H1 (cell line): ENCODE measurements at regions not wholly inside any gene's neighbourhood (a gene's known extent, or its start where the extent isn't known, plus 50 kb on each side); places are given as distances from the start of the nearest gene placed in this dataset.

Source experiments
- CTCF ChIA-PET: fragments of 300-600 bp; sonication (Branson Sonifier 250); formaldehyde crosslinking; loops from one replicate; lab custom pipeline; 2021; ENCODE audit not compliant: partially characterized antibody; lab: Charles Lee
- POLR2A ChIA-PET: fragments of 300-600 bp; sonication (Branson Sonifier 250); formaldehyde crosslinking; loops from one replicate; lab custom pipeline; 2021; ENCODE audit warnings: inconsistent platforms; ENCODE audit not compliant: partially characterized antibody; lab: Charles Lee
- DNase-seq, 2 experiments: peaks; one replicate each; pipeline versions ENCODE4 v3.0.0 to v3.0.0-alpha.2; 2010 to 2022; ENCODE audit warnings: low spot score in 2 of 2, low read depth in 1 of 2, mixed read lengths in 1 of 2
- FAIRE-seq: peaks from 2 replicates; lab custom pipeline; 2011; peaks lifted over from hg19 to GRCh38; lab: Jason Lieb, UNC
- H2AFZ ChIP-seq: 2 replicates; pipeline ENCODE4 v1.8.1; 2012; ENCODE audit warnings: low read length, inconsistent platforms
- H2AK5ac ChIP-seq: 2 replicates; pipeline ENCODE4 v1.6.1; 2013; ENCODE audit warnings: low read depth, low read length
- H2BK120ac ChIP-seq: replicated peaks from 2 replicates; pipeline ENCODE3; 2013; ENCODE audit warnings: low read depth, low read length, inconsistent platforms
- H2BK12ac ChIP-seq: 2 replicates; pipeline ENCODE4 v1.6.1; 2013; ENCODE audit warnings: low read depth, low read length
- H2BK15ac ChIP-seq: 2 replicates; pipeline ENCODE4 v1.6.1; 2013; ENCODE audit warnings: low read length
- H2BK20ac ChIP-seq: 2 replicates; pipeline ENCODE4 v1.6.1; 2013; ENCODE audit warnings: low read length
- H2BK5ac ChIP-seq: 2 replicates; pipeline ENCODE4 v1.6.1; 2013; ENCODE audit warnings: low read depth, low read length
- H3K14ac ChIP-seq: 2 replicates; pipeline ENCODE4 v1.6.1; 2013; ENCODE audit warnings: inconsistent platforms; ENCODE audit not compliant: insufficient read length
- H3K18ac ChIP-seq: 2 replicates; pipeline ENCODE4 v1.6.1; 2013; ENCODE audit warnings: low read length; ENCODE audit errors: extremely low read depth
- H3K23ac ChIP-seq: 2 replicates; pipeline ENCODE4 v1.6.1; 2013; ENCODE audit warnings: inconsistent platforms; ENCODE audit not compliant: insufficient read length
- H3K23me2 ChIP-seq: 2 replicates; pipeline ENCODE4 v1.6.1; 2013; ENCODE audit warnings: low read depth, low read length
- H3K27ac ChIP-seq: 2 replicates; pipeline ENCODE4 v1.6.1; 2011; ENCODE audit warnings: low read depth, low read length, inconsistent platforms
- H3K27me3 ChIP-seq, 4 experiments: replicated peaks in 1 of 4; 1 replicate in 1 of 4; 2 replicates in 3 of 4; pipeline versions ENCODE4 v1.6.1 to v1.8.1; 2011 to 2013; ENCODE audit warnings: low read length in 3 of 4, mild to moderate bottlenecking in 3 of 4, inconsistent platforms in 2 of 4, mixed read lengths in 2 of 4, moderate library complexity in 1 of 4; ENCODE audit not compliant: control insufficient read depth in 3 of 4, insufficient read depth in 3 of 4; ENCODE audit errors: extremely low read depth in 1 of 4
- H3K36me3 ChIP-seq, 4 experiments: 2 replicates each; pipeline versions ENCODE4 v1.6.1 to v1.8.1; 2011 to 2013; ENCODE audit warnings: mild to moderate bottlenecking in 4 of 4, low read length in 3 of 4, moderate library complexity in 2 of 4, control low read depth in 1 of 4, inconsistent platforms in 1 of 4; ENCODE audit not compliant: insufficient read depth in 4 of 4, control insufficient read depth in 2 of 4
- H3K4ac ChIP-seq: replicated peaks from 2 replicates; pipeline ENCODE3; 2013; ENCODE audit warnings: low read length, low read depth, mixed read lengths, inconsistent platforms; ENCODE audit not compliant: insufficient read length
- H3K4me1 ChIP-seq, 4 experiments: replicated peaks in 1 of 4; 1 replicate in 1 of 4; 2 replicates in 3 of 4; pipeline versions ENCODE4 v1.6.1 to v1.8.1; 2011 to 2013; ENCODE audit warnings: low read length in 3 of 4, inconsistent platforms in 2 of 4, mixed read lengths in 1 of 4; ENCODE audit not compliant: insufficient read depth in 4 of 4, control insufficient read depth in 3 of 4
- H3K4me2 ChIP-seq, 2 experiments: 2 replicates each; pipeline versions ENCODE4 v1.6.1 to v1.8.1; 2011 to 2013; ENCODE audit warnings: low read depth in 2 of 2, low read length in 2 of 2, control low read depth in 1 of 2, inconsistent platforms in 1 of 2, mild to moderate bottlenecking in 1 of 2; ENCODE audit not compliant: insufficient read depth in 1 of 2
- H3K4me3 ChIP-seq, 4 experiments: fragments of 200-600, 300-600 bp in 1 of 4; sonication (generic), shearing (Covaris generic), sonication (Bioruptor Twin) in 1 of 4; 2 replicates each; pipeline versions ENCODE4 v1.5.1 to v1.8.1; 2011 to 2016; ENCODE audit warnings: low read length in 4 of 4, low read depth in 3 of 4, control low read depth in 2 of 4, inconsistent platforms in 2 of 4, mild to moderate bottlenecking in 2 of 4, mixed read lengths in 1 of 4, moderate library complexity in 1 of 4; ENCODE audit not compliant: insufficient read depth in 2 of 4; ENCODE audit errors: extremely low read depth in 1 of 4
- H3K56ac ChIP-seq: replicated peaks from 2 replicates; pipeline ENCODE3; 2013; ENCODE audit warnings: low read depth, mild to moderate bottlenecking, mixed read lengths, low read length, inconsistent platforms; ENCODE audit not compliant: insufficient read length
- H3K79me1 ChIP-seq: 2 replicates; pipeline ENCODE4 v1.6.1; 2013; ENCODE audit warnings: low read depth, low read length, control low read depth
- H3K79me2 ChIP-seq, 2 experiments: 2 replicates each; pipeline versions ENCODE4 v1.6.1 to v1.8.1; 2012 to 2013; ENCODE audit warnings: low read length in 2 of 2, mild to moderate bottlenecking in 2 of 2, inconsistent platforms in 1 of 2; ENCODE audit not compliant: insufficient read depth in 2 of 2, control insufficient read depth in 1 of 2
- H3K9ac ChIP-seq, 4 experiments: replicated peaks in 1 of 4; 1 replicate in 1 of 4; 2 replicates in 3 of 4; pipeline versions ENCODE4 v1.6.1 to v1.8.1; 2011 to 2013; ENCODE audit warnings: low read depth in 3 of 4, low read length in 3 of 4, control low read depth in 2 of 4, mild to moderate bottlenecking in 2 of 4, moderate library complexity in 2 of 4, inconsistent platforms in 1 of 4; ENCODE audit errors: extremely low read depth in 1 of 4
- H3K9me3 ChIP-seq, 2 experiments: 2 replicates each; pipeline versions ENCODE4 v1.6.1 to v1.8.1; 2012 to 2013; ENCODE audit warnings: mild to moderate bottlenecking in 2 of 2, moderate library complexity in 2 of 2, control low read depth in 1 of 2, inconsistent platforms in 1 of 2, low read depth in 1 of 2, low read length in 1 of 2, mixed read lengths in 1 of 2; ENCODE audit not compliant: insufficient read depth in 2 of 2
- H4K20me1 ChIP-seq, 2 experiments: replicated peaks in 1 of 2; 2 replicates each; pipeline versions ENCODE3 to v1.8.1; 2011 to 2013; ENCODE audit warnings: inconsistent platforms in 2 of 2, low read length in 2 of 2, mild to moderate bottlenecking in 1 of 2; ENCODE audit not compliant: insufficient read depth in 2 of 2, control insufficient read depth in 1 of 2
- H4K5ac ChIP-seq: 2 replicates; pipeline ENCODE4 v1.6.1; 2013; ENCODE audit warnings: low read length, low read depth, mixed read lengths, inconsistent platforms; ENCODE audit not compliant: insufficient read length
- H4K8ac ChIP-seq: 2 replicates; pipeline ENCODE4 v1.8.0; 2013; ENCODE audit warnings: mild to moderate bottlenecking, moderate library complexity, low read length, inconsistent platforms; ENCODE audit not compliant: insufficient read depth; ENCODE audit errors: extremely low read depth
- H4K91ac ChIP-seq: replicated peaks from 2 replicates; pipeline ENCODE3; 2013; ENCODE audit warnings: low read length, mixed read lengths, inconsistent platforms; ENCODE audit not compliant: insufficient read length
- MAX ChIP-seq: IDR thresholded peaks from 2 replicates; pipeline ENCODE4 v1.6.1; 2012; ENCODE audit warnings: inconsistent platforms
- WGBS, 2 experiments: shearing (Covaris generic) in 1 of 2; methylation state at CpG; one replicate each; pipeline versions ENCODE4 v1.1.6 to v1.1.7; 2013 to 2015; ENCODE audit warnings: low lambda C conversion rate in 2 of 2, mixed read lengths in 2 of 2, inconsistent platforms in 1 of 2, low coverage in 1 of 2, missing lambda C conversion rate in 1 of 2; ENCODE audit not compliant: insufficient replicate concordance in 2 of 2, insufficient coverage in 1 of 2, insufficient read length in 1 of 2; ENCODE audit errors: extremely low coverage in 1 of 2, missing lambda C conversion rate in 1 of 2; 5-methylcytosine and 5-hydroxymethylcytosine counted together

- FAIRE-seq, result no peak
- TF ChIP-seq MAX, result no peak
Measured at GRCh38 chr21:14740116-14740515, 194.0 kb upstream of the SAMSN1 start.

More at GRCh38 chr21:14740116-14740515, 194.0 kb upstream of the SAMSN1 start:
- no peak overlapping the region for H3K27ac ChIP-seq
- no peak overlapping the region for H3K18ac ChIP-seq
- POLR2A ChIA-PET, result no interaction called here
- no peak overlapping the region for H3K4me2 ChIP-seq
- no peak overlapping the region for H4K8ac ChIP-seq
- no peak overlapping the region for H3K23ac ChIP-seq
- no peak overlapping the region for H2AFZ ChIP-seq
- H3K36me3 ChIP-seq, result no peaks in the 10 kb centered on the region
- no peak overlapping the region for H3K14ac ChIP-seq
- no peak for DNase-seq
- H4K5ac ChIP-seq, result no peak overlapping the region
- H2BK15ac ChIP-seq, result no peak overlapping the region
- no peaks in the 10 kb centered on the region for H3K4me1 ChIP-seq
- no peak overlapping the region for H4K91ac ChIP-seq
- CTCF ChIA-PET, result interaction anchor here (0.6 to 1.0 kb wide), 2 partner anchors 12 to 477 kb away, joined by 3 read pairs; no protein-coding TSS in a partner anchor
- no peak overlapping the region for H3K4me3 ChIP-seq
- H4K20me1 ChIP-seq, result no peaks in the 10 kb centered on the region
- no peaks in the 10 kb centered on the region for H3K23me2 ChIP-seq
- H3K9me3 ChIP-seq, result no peaks in the 10 kb centered on the region
- no peaks in the 10 kb centered on the region for H3K79me1 ChIP-seq
- no peak overlapping the region for H2BK120ac ChIP-seq
- H2AK5ac ChIP-seq, result no peak overlapping the region
- no peak overlapping the region for H2BK12ac ChIP-seq
- H2BK5ac ChIP-seq, result no peak overlapping the region
- no peaks in the 10 kb centered on the region for H3K27me3 ChIP-seq
- H3K9ac ChIP-seq, result no peak overlapping the region
- 91% methylated on average over 3 of the region's 3 CpGs; no CpG with 5 or more reads in 1 of the 2 experiments for WGBS, 2 experiments
- no peak overlapping the region for H3K4ac ChIP-seq
- no peak overlapping the region for H2BK20ac ChIP-seq
- no peak overlapping the region for H3K56ac ChIP-seq
- no peaks in the 10 kb centered on the region for H3K79me2 ChIP-seq
